ENCODE measurements at regions not wholly inside any gene's neighbourhood (a gene's known extent, or its start where the extent isn't known, plus 50 kb on each side); places are given as distances from the start of the nearest gene placed in this dataset.

DNA sequence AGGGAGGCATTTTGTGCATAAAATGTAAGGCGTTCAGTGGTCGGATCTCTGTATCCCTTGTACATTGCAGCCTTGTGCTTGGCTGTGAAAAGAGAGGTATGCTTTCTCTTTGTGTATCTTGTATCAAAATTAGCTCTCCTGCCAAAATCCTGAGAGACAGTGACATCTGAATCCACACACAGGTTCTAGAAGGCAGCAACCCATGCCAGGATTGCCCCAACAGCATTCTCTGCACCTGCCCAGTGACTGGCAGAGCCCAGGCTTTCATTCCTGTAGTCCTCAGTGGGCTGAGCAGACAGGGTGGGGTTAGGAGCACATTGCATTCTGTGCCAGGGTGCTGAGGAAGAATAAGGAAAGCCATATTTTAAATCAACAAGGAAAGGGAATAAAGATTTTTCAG is 740.3 kb upstream of the RAB6C start (continued):
- TF ChIP-seq, protein P1, sequence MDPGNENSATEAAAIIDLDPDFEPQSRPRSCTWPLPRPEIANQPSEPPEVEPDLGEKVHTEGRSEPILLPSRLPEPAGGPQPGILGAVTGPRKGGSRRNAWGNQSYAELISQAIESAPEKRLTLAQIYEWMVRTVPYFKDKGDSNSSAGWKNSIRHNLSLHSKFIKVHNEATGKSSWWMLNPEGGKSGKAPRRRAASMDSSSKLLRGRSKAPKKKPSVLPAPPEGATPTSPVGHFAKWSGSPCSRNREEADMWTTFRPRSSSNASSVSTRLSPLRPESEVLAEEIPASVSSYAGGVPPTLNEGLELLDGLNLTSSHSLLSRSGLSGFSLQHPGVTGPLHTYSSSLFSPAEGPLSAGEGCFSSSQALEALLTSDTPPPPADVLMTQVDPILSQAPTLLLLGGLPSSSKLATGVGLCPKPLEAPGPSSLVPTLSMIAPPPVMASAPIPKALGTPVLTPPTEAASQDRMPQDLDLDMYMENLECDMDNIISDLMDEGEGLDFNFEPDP (CRISPR knock-in tag; IDR thresholded peaks at IDR 0.05): no peak
- TF ChIP-seq IRF2 (CRISPR knock-in tag; IDR thresholded peaks at IDR 0.05): no peak
- no peak for TF ChIP-seq TOE1 (IDR thresholded peaks at IDR 0.05; ENCODE audit: borderline replicate concordance)
- no peak for TF ChIP-seq TOE1 (CRISPR knock-in tag; IDR thresholded peaks at IDR 0.05; ENCODE audit: borderline replicate concordance, low read depth)
- no peak for TF ChIP-seq ZNF584 (CRISPR knock-in tag; IDR thresholded peaks at IDR 0.05; ENCODE audit: low read depth)

DNA sequence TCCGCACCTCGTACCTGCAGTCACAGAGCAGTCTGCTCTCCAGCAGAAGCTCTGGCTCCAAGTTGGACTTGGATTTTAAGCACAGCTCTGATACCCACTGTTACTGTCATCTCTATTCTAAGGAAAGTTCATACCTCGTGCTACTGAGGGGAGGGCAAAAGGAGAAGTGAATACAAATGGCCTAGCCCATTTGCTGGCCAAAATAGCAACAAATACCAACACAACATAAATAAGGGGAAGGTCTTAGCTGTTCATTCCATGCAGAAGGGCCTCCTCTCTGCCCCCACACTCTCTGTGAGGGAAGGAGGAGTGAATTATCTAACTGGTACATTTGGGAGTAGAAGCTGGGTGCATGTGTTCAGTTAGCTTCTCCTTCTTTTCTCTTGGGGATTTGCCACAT is 739.4 kb upstream of the RAB6C start:
- Histone ChIP-seq H2AFZ (ENCODE audit: low read depth, low read length) (no peak overlapping the region), H3K9me1 (ENCODE audit: control insufficient read depth, insufficient read depth, low read length) (no peaks in the 10 kb centered on the region), H3K27me3 (ENCODE audit: control insufficient read depth in 2 of 2, insufficient read depth in 2 of 2, low read length in 2 of 2) (no peaks in the 10 kb centered on the region), H3K27ac (ENCODE audit: extremely low read depth, low read depth, low read length) (no peak overlapping the region), H3K79me2 (ENCODE audit: control insufficient read depth, insufficient read depth, low read length) (no peaks in the 10 kb centered on the region), H3K4me1 (replicated peaks in 1 of 2; ENCODE audit: control insufficient read depth in 2 of 2, insufficient read depth in 2 of 2, low read length in 2 of 2) (no peaks in the 10 kb centered on the region), H3K4me2 (ENCODE audit: insufficient read depth, low read length) (no peak overlapping the region), H3K36me3 (ENCODE audit: control insufficient read depth, insufficient read depth, low read length) (no peaks in the 10 kb centered on the region), H4K20me1 (replicated peaks; ENCODE audit: control insufficient read depth, insufficient read depth, low read length) (no peaks in the 10 kb centered on the region), H3K9ac (ENCODE audit: insufficient read depth in 1 of 2, low read depth in 2 of 2, low read length in 2 of 2) (no peak overlapping the region), H3K9me3 (replicated peaks; ENCODE audit: control insufficient read depth, insufficient read depth, low read depth, low read length) (no peaks in the 10 kb centered on the region), H3K4me3 (no peak overlapping the region)
- no peak for ATAC-seq
- CTCF ChIA-PET (ENCODE audit: low intra/inter-chr PET ratio): no interaction called here
- intact Hi-C loops (cut with micrococcal nuclease): no loop called here
- POLR2A ChIA-PET: interaction anchor here (0.6 kb wide), 1 partner anchor 9 kb away, joined by 3 read pairs; no protein-coding TSS in a partner anchor
- no peak for FAIRE-seq
- no TSS peak for BruUV-seq (replicated peaks)
- DNase-seq (ENCODE audit: extremely low read depth in 1 of 4, low spot score in 3 of 4): no peak
- in situ Hi-C loops (cut with MboI): no loop called here
- 2% methylated on average over 3 of the region's 3 CpGs for WGBS (ENCODE audit: insufficient coverage, low coverage, missing lambda C conversion rate)
- TF ChIP-seq ZNF57 (CRISPR knock-in tag; IDR thresholded peaks at IDR 0.05) (no peak), CBX2 (IDR thresholded peaks at IDR 0.05; ENCODE audit: insufficient read depth, low read length, poor library complexity, severe bottlenecking) (no peak), LEF1 (IDR thresholded peaks at IDR 0.05) (no peak), ZNF217 (CRISPR knock-in tag; IDR thresholded peaks at IDR 0.05) (no peak), ZNF174 (CRISPR knock-in tag; IDR thresholded peaks at IDR 0.05) (no peak), LARP7 (IDR thresholded peaks at IDR 0.05) (no peak), RBM14 (IDR thresholded peaks at IDR 0.05; ENCODE audit: borderline replicate concordance, insufficient read depth, low read depth, low read length) (no peak), ZNF717 (CRISPR knock-in tag; IDR thresholded peaks at IDR 0.05) (no peak), BCL6 (CRISPR knock-in tag; IDR thresholded peaks at IDR 0.05) (no peak)
